ENCODE measurements at regions not wholly inside any gene's neighbourhood (a gene's known extent, or its start where the extent isn't known, plus 50 kb on each side); places are given as distances from the start of the nearest gene placed in this dataset.
"Not testable (repeated sequence)": the region's sequence is repeated elsewhere in the genome, so short reads cannot be mapped to it uniquely, and the experiment has no call there.

GRCh38 chr3:96491023-96491422, 323.4 kb upstream of the EPHA6 start:
- no peak for DNase-seq

GRCh38 chr3:96491868-96492267, 322.5 kb upstream of the EPHA6 start:
- no peak for DNase-seq

- DNase-seq = no peak
Measured at GRCh38 chr3:96510334-96510733, 304.1 kb upstream of the EPHA6 start.

- DNase-seq = no peak
Measured at GRCh38 chr3:96537165-96537564, 277.2 kb upstream of the EPHA6 start.

GRCh38 chr3:96538186-96538585, 276.2 kb upstream of the EPHA6 start:
- no peak for DNase-seq

GRCh38 chr3:96548073-96548472, 266.3 kb upstream of the EPHA6 start:
- no peak for DNase-seq

GRCh38 chr3:96576935-96577334, 237.5 kb upstream of the EPHA6 start:
- DNase-seq = no peak

GRCh38 chr3:96584066-96584465, 230.3 kb upstream of the EPHA6 start:
- DNase-seq = no peak

GRCh38 chr3:96606865-96607264, 207.5 kb upstream of the EPHA6 start:
- DNase-seq = not testable (repeated sequence)

GRCh38 chr3:96619475-96619874, 194.9 kb upstream of the EPHA6 start:
- no peak for DNase-seq

- no peak for DNase-seq
Measured at GRCh38 chr3:96622878-96623277, 191.5 kb upstream of the EPHA6 start.

- no peak for DNase-seq
Measured at GRCh38 chr3:96631050-96631449, 183.3 kb upstream of the EPHA6 start.

GRCh38 chr3:96646596-96646995, 167.8 kb upstream of the EPHA6 start:
- DNase-seq = no peak

GRCh38 chr3:96657710-96658109, 156.7 kb upstream of the EPHA6 start:
- no peak for DNase-seq

- not testable (repeated sequence) for DNase-seq
Measured at GRCh38 chr3:96671861-96672595, 142.4 kb upstream of the EPHA6 start.

- no peak for DNase-seq
Measured at GRCh38 chr3:96677156-96677555, 137.2 kb upstream of the EPHA6 start.

GRCh38 chr3:96678325-96678724, 136.1 kb upstream of the EPHA6 start:
- DNase-seq = no peak

- no peak for DNase-seq
Measured at GRCh38 chr3:96700322-96701315, 113.8 kb upstream of the EPHA6 start.

- no peak for DNase-seq
Measured at GRCh38 chr3:96705895-96706294, 108.5 kb upstream of the EPHA6 start.

- no peak for DNase-seq
Measured at GRCh38 chr3:96706509-96706908, 107.9 kb upstream of the EPHA6 start.

- no peak for DNase-seq
Measured at GRCh38 chr3:96711816-96712215, 102.6 kb upstream of the EPHA6 start.

GRCh38 chr3:96712792-96713191, 101.6 kb upstream of the EPHA6 start:
- DNase-seq = no peak

- no peak for DNase-seq
Measured at GRCh38 chr3:96719921-96720320, 94.5 kb upstream of the EPHA6 start.

GRCh38 chr3:96731031-96731430, 83.4 kb upstream of the EPHA6 start:
- DNase-seq = no peak
